ENCODE measurements at regions not wholly inside any gene's neighbourhood (a gene's known extent, or its start where the extent isn't known, plus 50 kb on each side); places are given as distances from the start of the nearest gene placed in this dataset.
A peak's percentile ranks its signal among the peaks of the same experiment; 100 is the strongest.

GRCh38 chr5:77569409-77569808 lies 69.1 kb downstream of the OTP start:
- no peak for DNase-seq

- DNase-seq, result no peak
Measured at GRCh38 chr5:77568555-77568954, 70.0 kb downstream of the OTP start.

- no peak for DNase-seq
Measured at GRCh38 chr5:77568082-77568481, 70.4 kb downstream of the OTP start.

- DNase-seq, result no peak
Measured at GRCh38 chr5:77563475-77563874, 71.4 kb upstream of the WDR41 start.

GRCh38 chr5:77561965-77562364 lies 69.8 kb upstream of the WDR41 start:
- DNase-seq, result no peak

GRCh38 chr5:77560677-77561263 lies 68.7 kb upstream of the WDR41 start:
- DNase-seq, result peak; percentile 24

- no peak for DNase-seq
Measured at GRCh38 chr5:77558266-77558665, 66.2 kb upstream of the WDR41 start.

- DNase-seq, result no peak
Measured at GRCh38 chr5:77550406-77550805, 58.3 kb upstream of the WDR41 start.

- DNase-seq, result no peak
Measured at GRCh38 chr5:77545285-77545684, 53.2 kb upstream of the WDR41 start.

Measured in NCI-H2171 treated with DMSO at 0.1 percent for 48 hours (cell line).